ENCODE measurements at regions not wholly inside any gene's neighbourhood (a gene's known extent, or its start where the extent isn't known, plus 50 kb on each side); places are given as distances from the start of the nearest gene placed in this dataset.

DNA sequence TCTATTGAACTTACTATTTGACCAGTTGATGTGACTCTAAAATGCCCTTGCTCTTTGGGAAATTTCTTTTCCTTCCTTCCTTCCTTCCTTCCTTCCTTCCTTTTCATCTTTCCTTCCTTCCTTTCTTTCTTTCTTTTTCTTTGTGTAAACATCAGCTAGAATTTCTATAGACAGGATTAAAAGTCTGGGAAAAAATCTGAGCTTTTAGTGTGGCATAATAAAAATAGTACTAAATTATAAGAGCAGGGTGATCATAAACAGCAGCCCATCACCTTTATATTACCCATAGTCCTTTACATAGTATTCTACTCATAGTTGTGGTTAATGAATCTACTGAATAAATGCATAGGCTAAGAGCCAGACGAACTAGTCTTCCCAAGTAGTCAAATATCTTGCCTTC is 281.0 kb upstream of the DAB1 start:
- Histone ChIP-seq H3K9me3 (ENCODE audit: control insufficient read depth, low read length) (no peaks in the 10 kb centered on the region), H3K36me3 (ENCODE audit: control insufficient read depth, insufficient read depth, low read length) (no peaks in the 10 kb centered on the region), H3K27me3 (ENCODE audit: control insufficient read depth, insufficient read depth, low read length, poor library complexity, severe bottlenecking) (no peaks in the 10 kb centered on the region), H3K4me1 (ENCODE audit: control insufficient read depth, insufficient read depth, low read length) (no peaks in the 10 kb centered on the region), H3K9ac (ENCODE audit: extremely low read depth, low read length, poor library complexity, severe bottlenecking) (no peak overlapping the region), H3K27ac (ENCODE audit: low read depth, low read length) (no peak overlapping the region), H3K4me3 (ENCODE audit: low read length) (no peak overlapping the region)
- H3K27me3 Mint-ChIP-seq (ENCODE audit: insufficient read depth): peaks cover 18% of the 10 kb centered on the region
- 96% methylated on average over 1 of the region's 1 CpG; no CpG with 5 or more reads in 1 of the 2 experiments for WGBS, 2 experiments (ENCODE audit: insufficient coverage in 1 of 2, insufficient read length in 1 of 2)
- no peak overlapping the region for H3K4me3 Mint-ChIP-seq
- H3K9me3 Mint-ChIP-seq: peaks cover 3% of the 10 kb centered on the region
- H3K27ac Mint-ChIP-seq: no peak overlapping the region
- H3K36me3 Mint-ChIP-seq (ENCODE audit: low read depth): no peaks in the 10 kb centered on the region
- no peaks in the 10 kb centered on the region for H3K4me1 Mint-ChIP-seq
- no peak for DNase-seq
- TF ChIP-seq, protein P1, sequence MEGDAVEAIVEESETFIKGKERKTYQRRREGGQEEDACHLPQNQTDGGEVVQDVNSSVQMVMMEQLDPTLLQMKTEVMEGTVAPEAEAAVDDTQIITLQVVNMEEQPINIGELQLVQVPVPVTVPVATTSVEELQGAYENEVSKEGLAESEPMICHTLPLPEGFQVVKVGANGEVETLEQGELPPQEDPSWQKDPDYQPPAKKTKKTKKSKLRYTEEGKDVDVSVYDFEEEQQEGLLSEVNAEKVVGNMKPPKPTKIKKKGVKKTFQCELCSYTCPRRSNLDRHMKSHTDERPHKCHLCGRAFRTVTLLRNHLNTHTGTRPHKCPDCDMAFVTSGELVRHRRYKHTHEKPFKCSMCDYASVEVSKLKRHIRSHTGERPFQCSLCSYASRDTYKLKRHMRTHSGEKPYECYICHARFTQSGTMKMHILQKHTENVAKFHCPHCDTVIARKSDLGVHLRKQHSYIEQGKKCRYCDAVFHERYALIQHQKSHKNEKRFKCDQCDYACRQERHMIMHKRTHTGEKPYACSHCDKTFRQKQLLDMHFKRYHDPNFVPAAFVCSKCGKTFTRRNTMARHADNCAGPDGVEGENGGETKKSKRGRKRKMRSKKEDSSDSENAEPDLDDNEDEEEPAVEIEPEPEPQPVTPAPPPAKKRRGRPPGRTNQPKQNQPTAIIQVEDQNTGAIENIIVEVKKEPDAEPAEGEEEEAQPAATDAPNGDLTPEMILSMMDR (conservative IDR thresholded peaks at IDR 0.05): no peak

DNA sequence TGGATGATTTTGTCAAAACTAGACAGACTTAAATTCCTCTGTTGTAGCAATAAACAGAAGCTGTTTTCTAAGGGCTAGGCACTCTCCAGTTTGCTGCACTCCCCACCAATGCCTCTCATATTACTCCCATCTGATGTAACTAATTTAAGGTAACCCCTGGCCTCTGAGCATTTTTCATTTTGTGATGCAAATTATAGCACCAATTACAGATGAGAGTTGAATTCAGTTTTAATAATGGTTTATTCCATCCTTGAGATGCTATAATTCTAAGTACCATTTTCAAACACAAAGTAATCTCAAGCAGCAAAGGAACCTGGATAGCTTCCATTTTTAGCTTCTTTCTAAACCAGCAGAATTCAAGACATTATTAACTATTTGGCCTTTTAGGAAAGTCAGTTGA is 280.4 kb upstream of the DAB1 start:
- H3K4me1 Mint-ChIP-seq: no peaks in the 10 kb centered on the region

DNA sequence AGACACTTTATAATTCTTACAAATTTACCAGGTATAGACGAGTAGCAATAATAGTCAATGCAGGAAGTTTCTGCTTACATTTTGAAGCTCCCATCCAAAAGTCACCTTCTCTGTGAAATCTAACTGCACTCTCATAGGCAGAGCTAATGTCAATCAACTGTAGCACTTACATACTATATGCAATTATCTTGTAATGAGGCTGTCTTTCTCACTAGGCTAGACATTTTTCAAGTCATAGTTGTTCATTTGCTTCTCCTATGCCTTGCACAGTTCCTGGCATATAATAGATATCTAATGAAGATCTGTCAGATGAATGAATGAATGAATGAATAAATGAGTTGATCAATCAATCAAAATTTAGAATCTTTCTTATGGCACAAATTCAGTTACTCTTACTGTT is 273.0 kb upstream of the DAB1 start:
- no peaks in the 10 kb centered on the region for H3K36me3 ChIP-seq (ENCODE audit: control insufficient read depth, insufficient read depth, low read length)
- no peak for DNase-seq
- H3K9me3 Mint-ChIP-seq: peaks cover 25% of the 10 kb centered on the region
- TF ChIP-seq, protein P1 (conservative IDR thresholded peaks at IDR 0.05): no peak
- H3K4me1 Mint-ChIP-seq: peaks cover 21% of the 10 kb centered on the region
- 81 to 100% methylated on average over 1 of the region's 1 CpG for WGBS, 2 experiments (ENCODE audit: insufficient coverage in 1 of 2, insufficient read length in 1 of 2)
- no peak overlapping the region for H3K9ac ChIP-seq (ENCODE audit: extremely low read depth, low read length, poor library complexity, severe bottlenecking)
- no peak overlapping the region for H3K4me3 Mint-ChIP-seq
- H3K27me3 Mint-ChIP-seq (ENCODE audit: insufficient read depth): peaks cover 18% of the 10 kb centered on the region
- peaks cover 12% of the 10 kb centered on the region for H3K4me1 ChIP-seq (ENCODE audit: control insufficient read depth, insufficient read depth, low read length)
- H3K36me3 Mint-ChIP-seq (ENCODE audit: low read depth): no peaks in the 10 kb centered on the region
- H3K27ac ChIP-seq (ENCODE audit: low read depth, low read length): no peak overlapping the region
- no peak overlapping the region for H3K27ac Mint-ChIP-seq
- H3K4me3 ChIP-seq (ENCODE audit: low read length): peak overlapping the region; percentile 19
- peaks cover 24% of the 10 kb centered on the region for H3K9me3 ChIP-seq (ENCODE audit: control insufficient read depth, low read length)
- H3K27me3 ChIP-seq (ENCODE audit: control insufficient read depth, insufficient read depth, low read length, poor library complexity, severe bottlenecking): no peaks in the 10 kb centered on the region

More for the DNA sequence above, 280.4 kb upstream of the DAB1 start:
- Histone ChIP-seq H3K27me3 (ENCODE audit: control insufficient read depth, insufficient read depth, low read length, poor library complexity, severe bottlenecking) (no peaks in the 10 kb centered on the region), H3K27ac (ENCODE audit: low read depth, low read length) (no peak overlapping the region), H3K9me3 (ENCODE audit: control insufficient read depth, low read length) (no peaks in the 10 kb centered on the region), H3K4me1 (ENCODE audit: control insufficient read depth, insufficient read depth, low read length) (no peaks in the 10 kb centered on the region), H3K36me3 (ENCODE audit: control insufficient read depth, insufficient read depth, low read length) (no peaks in the 10 kb centered on the region), H3K4me3 (ENCODE audit: low read length) (no peak overlapping the region), H3K9ac (ENCODE audit: extremely low read depth, low read length, poor library complexity, severe bottlenecking) (no peak overlapping the region)
- TF ChIP-seq, protein P1 (conservative IDR thresholded peaks at IDR 0.05): no peak
- Mint-ChIP-seq H3K4me3 (no peak overlapping the region), H3K27me3 (ENCODE audit: insufficient read depth) (peaks cover 21% of the 10 kb centered on the region), H3K36me3 (ENCODE audit: low read depth) (no peaks in the 10 kb centered on the region), H3K9me3 (peaks cover 3% of the 10 kb centered on the region), H3K27ac (no peak overlapping the region)
- DNase-seq: no peak
